GM04504 (cell line): ENCODE measurements at regions not wholly inside any gene's neighbourhood (a gene's known extent, or its start where the extent isn't known, plus 50 kb on each side); places are given as distances from the start of the nearest gene placed in this dataset.
"Not testable (repeated sequence)": the region's sequence is repeated elsewhere in the genome, so short reads cannot be mapped to it uniquely, and the experiment has no call there.

ENCODE experiments used
- DNase-seq: peaks from one replicate; pipeline ENCODE4 v3.0.0-alpha.2; 2012; ENCODE audit warnings: low read depth

DNA sequence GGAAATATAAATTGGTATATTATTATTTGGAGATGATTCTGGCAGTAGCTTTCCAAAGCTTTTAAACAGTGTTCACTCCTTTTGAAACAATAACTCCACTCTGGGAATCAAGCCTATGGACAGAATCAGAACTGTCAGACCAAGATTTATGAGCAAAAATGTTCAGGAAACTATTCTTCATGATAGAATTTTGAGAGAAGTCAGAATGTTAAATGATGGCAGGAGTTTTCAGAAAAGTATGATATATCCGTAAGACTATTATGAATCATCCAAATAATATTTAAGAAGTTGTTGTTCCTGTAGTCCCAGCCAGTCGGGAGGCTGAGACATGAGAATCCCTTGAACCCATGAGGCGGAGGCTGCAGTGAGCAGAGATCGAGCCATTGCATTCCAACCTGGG lies 50.5 kb upstream of the ADGRG2 start:
- no peak for DNase-seq

DNA sequence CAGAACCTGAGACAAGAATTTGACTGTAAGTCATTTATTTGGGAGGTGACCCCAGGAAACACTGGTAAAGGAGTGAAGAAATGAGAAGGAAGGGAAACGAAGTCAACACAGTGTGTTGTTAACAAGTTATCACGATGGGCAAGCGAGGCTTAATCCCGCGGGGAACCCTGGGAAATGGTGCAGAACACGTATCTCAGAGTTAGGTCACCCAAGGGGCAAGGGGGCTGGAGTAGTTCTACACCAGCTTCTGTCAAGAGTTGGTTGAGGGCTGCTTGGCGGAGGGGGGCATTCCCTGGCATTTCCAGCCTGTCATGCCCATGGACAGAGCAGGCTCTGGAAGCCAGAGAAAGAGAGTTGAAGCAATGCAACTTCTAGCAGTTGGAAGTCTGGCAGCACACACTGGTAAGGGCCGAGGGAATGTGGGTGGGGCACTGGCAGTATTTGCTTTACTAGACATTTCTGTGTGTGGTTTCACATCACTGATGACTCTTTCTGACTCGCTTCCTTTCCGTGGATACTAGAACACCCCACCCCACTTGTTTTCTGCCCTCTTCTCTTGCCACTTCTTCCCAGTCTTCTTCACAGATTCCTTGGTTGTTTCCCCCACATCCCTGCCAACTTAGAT lies 52.2 kb upstream of the ADGRG2 start:
- peak; percentile 10 for DNase-seq

DNA sequence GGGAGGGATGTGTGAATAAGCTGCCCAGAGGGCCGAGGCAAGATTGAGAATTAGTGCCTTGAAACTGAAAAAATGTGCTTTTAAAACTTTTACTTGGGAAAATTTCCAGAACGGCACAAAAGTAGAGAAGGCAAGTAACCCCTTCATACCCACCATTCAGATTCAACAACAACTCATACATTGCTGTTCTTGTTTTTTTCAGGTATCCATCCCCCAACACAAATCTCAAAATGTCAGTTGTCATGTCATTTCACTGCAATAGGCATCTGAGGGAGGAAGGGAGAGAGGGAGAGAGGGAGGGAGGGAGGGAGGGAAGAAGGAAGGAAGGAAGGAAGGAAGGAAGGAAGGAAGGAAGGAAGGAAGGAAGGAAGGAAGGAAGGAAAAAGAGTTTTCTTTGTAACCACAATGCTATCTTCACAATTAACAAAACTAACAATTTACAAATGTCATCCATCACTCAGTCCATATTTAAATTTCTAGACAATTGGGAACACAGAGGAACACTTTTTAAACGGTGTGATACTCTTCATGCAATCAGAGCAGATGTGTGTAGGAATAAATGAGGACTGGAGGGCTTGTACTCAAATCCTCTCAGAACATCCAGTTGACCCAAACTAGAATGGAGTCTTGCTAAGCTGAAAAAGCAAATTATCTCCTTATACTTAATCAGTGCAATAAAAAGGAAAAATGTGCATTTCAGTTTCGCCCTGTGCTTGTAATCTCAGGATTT lies 54.8 kb upstream of the ADGRG2 start:
- DNase-seq, result no peak

DNA sequence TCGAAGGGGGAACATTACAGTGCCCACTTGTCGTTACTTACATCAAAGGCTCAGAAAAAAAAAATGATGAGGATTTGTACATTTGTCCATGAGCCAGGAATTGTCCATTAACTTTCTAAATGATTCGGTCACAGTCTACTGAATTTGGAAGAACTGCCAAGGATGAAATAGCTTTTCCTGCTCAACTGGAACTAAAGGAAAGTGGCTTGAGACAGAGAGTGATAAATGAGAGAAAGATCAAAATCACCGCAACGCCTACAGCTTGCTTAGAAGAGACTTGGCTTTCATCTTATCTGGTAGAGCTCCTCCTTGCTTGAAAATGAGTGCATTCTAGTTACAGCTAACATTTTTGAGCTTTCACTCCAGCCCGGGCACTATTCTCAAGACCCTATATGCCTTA lies 55.5 kb upstream of the ADGRG2 start:
- no peak for DNase-seq

DNA sequence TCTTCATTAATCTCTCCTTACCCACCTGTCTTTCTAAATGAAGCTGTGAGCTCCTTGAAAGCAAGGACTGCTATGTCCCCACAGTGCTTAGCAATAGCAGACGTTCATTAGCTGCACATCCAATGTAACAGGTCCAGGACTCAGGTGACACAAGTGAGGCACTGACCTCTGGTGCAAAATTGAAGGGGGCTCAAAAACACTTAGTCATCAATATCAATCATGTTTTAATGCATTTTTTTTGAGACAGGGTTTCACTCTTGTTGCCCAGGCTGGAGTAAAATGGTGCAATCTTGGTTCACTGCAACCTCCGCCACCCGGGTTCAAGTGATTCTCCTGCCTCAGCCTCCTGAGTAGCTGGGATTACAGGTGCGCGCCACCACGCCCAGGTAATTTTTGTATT lies 56.1 kb upstream of the ADGRG2 start:
- DNase-seq, result no peak

DNA sequence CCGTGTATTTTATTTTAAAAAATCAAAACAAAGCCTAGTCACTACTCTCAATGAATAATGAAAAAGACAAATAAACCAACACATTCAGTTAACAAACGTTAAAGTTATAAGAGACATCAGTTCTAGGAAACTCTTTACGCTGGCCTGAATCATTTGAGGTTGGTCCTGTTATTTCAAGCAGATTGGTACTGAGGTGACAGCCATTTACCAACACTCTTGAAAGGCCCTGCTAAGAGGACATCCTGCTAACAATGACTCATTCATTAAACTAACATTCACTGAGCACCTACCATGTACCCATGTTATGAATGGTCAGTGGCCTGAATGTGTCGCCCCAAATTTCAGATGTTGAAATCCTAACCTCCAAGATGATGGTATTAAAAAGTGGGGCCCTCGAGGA lies 57.1 kb upstream of the ADGRG2 start:
- DNase-seq, result no peak

DNA sequence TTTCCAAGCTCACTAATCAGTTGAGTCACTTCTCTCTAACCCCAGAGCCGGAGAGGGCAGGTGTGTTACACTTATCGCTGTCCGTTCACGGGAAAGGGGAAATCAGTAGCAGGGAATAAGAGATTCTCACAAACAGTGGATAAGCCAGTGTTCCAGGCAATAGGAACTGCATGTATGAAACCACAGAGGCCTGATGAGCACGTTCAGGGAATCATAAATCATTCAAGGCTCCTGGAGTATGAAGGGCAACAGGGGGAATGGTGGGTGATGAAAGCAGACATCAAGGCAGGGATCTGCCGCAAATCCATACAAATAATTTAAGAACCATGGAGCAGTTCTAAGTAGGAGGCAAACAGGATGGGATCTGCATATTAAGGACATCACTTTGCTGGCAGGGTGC lies 59.1 kb upstream of the ADGRG2 start:
- no peak for DNase-seq

DNA sequence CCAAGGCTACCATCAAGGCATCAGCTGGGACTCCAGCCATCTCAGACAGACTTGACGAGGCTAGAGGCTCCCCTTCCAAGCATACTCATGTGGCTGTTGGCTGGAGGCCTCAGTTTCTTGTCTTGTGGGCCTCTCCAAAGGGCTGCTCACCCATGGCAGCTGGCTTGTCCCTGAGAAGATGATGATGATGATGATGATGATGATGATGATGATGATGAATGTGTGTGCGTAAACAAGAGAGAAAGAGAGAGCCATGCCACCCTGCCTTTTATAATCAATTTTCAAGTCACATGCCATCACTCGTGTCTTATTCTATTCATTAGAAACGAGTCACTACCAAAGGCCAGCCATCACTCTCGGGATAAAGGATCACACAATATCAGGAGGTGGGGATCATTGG lies 60.5 kb upstream of the ADGRG2 start:
- DNase-seq, result no peak

DNA sequence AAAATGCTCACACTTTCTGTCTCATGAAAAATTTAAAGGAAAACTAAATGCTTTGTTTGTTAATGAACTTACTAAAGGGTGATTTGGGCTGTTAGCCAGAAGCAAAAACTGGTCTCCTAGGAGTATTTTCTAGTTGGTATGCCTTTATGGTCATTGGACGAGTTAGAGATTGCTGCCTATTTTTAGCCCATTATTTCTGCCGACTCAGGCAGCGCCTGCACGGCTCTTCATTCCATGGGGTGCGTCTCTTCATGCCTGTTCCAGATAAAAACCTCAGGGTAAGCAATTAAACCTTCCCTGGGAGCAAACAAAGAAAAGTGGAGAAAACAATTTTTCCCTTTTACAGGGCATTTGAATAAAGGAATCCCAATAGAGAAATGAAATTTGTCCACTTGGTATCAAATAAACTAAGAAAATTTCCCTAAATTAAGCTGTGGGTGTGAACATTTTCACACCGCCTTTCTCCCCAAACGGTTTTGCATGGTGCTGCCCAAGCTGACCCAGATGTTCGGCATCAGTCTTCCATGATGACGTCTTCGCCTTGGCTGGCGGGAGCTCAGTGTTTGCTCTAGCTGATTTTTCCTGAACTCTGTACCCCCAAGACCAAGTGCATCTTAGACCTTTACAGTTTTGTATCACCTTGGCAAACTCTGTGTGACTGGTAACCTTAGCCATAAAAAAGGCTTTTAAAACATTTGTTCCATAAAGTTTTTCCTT lies 61.7 kb upstream of the ADGRG2 start:
- DNase-seq, result no peak

DNA sequence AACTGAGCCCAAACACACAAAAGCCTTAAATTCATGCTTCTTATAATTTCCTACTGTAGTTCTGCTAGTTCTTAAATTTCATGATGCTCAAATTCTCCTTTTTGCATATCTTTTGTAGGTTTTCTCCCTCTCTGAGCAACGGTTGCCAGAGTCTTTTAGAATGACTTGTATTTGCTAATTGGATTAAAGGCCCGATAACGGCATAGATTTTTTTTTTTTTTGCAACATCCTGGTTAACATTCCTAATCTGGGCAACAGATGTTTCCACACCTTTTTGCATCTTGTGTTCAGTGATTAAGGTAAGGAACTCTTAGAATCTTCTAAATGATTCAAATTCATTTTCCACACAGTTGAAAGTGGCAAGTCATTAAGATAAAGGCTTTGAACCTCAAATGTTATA lies 66.3 kb upstream of the ADGRG2 start:
- no peak for DNase-seq

DNA sequence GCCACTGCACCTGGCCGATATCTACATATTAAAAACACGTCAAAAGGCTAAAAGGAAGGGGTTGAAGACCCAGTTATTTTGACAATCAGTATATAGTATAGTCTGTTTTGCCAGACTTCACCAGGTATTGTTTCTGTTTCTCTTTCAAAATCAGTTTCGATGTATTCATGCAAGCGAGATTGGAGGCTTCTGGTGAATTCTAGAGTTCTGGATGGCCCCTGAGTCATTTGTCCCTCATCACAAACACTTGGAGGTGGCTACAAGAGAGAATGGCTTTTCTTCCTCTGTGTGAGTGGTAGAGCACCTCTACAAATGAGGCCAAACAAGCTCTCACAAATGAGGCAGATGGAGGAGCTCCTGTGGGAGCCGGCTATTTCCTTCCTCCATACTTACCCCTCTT lies 68.6 kb upstream of the ADGRG2 start:
- DNase-seq, result no peak

DNA sequence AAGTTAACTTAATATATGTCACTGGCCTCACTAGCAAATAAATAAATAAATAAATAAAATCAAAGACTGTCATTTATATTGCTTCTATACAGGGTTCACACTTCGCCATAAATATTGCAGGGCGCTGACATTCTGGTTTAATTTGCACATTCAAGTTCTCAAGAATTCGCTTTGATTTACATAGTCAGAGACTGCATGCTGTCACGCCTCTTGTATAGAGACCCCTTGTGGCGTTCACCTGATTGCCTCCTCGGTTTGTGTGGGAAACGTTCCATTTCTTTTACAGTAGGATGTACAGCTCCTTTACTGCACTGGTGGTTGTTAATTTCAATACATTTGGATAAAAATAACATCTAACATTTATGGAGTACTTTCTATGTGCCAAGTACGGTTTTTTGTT lies 71.3 kb upstream of the ADGRG2 start:
- DNase-seq, result no peak

DNA sequence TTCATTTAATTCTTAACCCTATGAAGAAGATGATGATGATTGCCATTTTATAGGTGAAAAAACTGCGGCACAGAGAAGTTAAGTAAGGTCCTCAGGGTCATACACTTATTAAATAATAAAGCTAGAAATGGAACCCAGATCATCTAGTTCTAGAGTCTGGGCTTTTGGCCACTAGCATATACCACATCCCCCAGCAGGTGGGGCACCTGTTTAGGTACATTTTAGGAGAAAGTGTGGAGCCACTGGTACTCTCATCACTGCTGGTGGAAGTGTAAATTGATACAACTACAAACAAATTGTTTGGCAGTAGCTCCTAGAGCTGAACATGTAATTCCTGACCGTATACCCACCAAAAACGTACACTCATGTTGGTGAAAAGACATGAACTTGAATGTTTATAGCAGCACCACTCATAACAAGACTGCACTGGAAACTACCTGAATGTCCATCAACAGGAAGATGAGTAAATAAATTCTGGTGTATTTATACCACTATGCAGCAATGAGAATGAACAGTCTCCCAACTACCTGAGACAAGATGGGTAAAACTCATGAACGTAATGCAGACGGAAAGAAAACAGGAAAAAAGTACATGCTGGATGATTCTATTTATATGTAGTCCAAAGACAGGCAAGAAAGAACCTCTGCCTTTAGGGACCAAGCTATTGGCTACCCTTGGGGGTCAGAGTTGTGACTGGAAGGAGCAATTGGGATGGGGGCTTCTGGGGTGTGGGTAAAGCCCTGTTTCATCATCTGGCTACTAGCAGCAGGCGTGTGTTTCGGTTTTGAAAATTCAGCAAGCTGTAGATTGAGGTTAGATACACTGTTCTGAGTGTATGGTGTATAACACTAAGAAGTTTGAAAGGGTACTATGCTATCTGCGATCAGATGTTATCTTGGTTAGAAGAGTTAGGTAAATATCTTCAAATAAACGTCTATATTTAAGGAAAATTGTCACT lies 72.3 kb upstream of the ADGRG2 start:
- DNase-seq, result no peak

DNA sequence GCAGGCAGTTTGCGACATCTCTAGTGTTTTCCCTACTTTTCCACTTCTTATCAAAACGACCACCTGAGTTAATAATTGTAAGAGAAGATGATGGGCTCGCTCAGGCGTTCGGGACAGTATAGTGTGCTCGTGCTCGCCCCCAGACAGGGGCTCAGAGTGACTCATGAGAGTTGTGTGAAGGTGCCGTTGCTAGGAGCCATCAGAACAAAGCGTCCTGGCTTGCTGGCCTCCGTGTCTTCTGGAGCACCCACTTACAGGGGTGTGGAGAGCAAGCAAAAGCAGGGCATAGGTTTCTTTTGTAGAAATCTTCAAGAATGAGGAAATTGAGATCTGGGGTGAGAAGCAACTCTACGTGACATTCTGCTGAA lies 73.0 kb upstream of the ADGRG2 start:
- no peak for DNase-seq

DNA sequence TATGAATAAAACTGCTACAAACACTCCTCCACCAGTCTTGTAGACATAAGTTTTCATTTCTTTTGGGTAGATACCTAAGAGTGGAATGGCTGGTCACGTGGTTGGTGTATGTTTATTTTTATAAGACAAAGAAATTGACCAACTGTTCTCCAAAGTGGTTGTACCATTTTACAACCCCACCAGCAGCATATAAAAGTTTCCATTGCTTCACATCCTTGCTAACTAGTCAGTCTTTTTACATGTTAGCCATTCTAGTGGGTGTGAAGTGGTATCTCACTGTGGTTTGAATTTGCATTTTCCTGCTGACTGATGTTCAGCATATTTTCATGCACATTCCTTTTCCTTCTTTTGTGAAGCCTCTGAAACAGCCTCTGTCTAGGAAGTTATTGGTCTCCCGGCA lies 76.2 kb upstream of the ADGRG2 start:
- DNase-seq, result no peak

DNA sequence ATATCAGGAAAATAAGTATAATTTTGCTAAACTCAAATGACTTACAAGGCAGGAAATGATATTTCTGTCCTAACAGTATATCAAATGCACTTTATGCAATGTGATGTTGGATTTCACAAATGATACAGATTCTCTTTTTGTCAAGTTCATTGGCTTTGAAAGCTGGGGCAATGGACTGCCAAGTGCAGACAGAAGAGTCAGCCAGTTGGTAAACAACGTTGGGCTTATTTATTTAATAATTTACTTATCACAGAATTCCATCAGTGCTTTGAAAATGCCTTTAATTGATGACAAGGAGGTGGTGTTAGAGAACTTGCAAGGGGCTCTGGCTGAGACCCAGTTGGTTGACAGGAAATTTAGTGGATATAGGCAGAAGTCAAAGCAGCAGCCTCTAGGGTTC lies 79.9 kb upstream of the ADGRG2 start:
- DNase-seq, result no peak

DNA sequence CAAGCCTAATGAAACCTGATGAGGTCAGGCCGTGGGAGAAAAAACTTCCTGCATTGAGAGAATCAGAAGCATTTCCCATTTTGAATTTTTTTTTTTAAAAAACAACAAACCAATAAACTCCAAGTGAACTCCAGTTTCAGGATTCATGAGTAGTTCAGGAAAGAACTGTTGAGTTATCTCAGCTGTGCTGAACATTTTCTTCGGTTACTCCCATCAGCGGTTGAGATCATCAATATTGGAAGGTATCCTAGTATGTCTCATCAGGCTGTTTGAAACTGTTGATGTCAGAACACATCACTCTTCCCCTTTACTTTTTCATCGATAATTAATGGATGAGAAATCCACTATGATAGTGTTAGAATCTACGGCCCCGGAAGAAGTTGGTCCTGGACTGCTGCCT lies 82.4 kb upstream of the ADGRG2 start:
- no peak for DNase-seq

DNA sequence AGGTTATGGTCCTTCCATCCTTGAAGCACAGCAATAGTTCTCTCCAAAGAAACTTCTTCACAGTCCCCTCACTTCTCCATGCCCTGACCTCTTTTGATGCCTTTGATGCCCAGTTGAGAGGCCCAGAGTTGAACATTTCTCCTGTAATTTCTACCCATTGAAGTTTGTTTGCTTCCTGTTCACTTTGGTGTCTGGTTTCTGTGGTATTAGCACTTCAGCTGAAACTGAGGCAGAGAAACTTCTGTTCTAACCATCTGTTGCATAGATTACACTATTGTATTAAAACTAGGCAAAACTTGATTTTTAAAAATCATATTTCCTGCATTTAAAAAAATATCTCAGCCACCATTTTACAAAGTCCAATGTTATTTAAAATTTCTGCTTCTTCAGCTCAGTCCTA lies 89.8 kb upstream of the ADGRG2 start:
- no peak for DNase-seq

DNA sequence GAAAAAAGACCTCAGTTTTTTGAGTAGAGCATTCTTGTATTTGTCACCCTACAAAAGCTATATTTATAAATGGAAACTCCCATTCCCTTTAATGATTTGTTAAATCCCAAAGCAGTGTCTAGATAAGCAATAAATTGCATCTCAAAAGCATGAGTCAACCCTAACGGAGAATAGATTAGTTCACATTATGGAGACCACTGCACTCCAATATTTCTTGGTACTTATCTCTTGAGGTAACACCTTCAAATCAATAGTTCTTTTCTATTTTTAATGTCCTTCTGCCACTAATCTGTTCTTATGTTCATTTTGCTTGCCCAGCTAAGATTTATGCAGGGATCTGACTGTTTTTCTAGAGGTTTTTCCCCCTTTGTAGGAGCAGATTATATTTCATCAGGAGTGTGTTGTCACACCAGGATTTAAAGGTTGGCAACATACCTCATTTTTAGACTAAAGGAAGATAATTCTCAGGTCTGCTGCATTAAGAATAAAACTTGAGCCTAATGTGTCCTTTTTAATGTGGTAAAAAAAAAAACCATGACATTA lies 91.4 kb upstream of the ADGRG2 start:
- no peak for DNase-seq

DNA sequence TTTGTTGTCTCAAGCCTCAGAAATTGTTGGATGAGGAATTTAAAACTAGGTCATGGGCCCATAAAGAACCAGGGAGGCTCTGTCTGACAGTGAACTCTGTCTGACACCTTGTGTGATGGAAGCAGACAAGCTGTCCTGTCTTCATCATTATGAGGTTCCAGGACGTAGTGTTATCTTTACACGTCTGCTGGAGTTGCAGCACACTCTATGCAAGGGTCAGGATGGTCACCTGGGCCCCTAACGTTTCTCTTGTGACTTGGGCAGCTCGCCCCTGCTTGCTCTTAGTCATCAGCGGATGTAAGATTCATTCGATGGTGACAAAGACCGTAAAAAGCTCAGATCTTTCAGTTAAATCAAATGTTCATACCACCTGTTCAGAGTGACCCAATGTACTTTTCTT lies 92.0 kb upstream of the ADGRG2 start:
- no peak for DNase-seq

DNA sequence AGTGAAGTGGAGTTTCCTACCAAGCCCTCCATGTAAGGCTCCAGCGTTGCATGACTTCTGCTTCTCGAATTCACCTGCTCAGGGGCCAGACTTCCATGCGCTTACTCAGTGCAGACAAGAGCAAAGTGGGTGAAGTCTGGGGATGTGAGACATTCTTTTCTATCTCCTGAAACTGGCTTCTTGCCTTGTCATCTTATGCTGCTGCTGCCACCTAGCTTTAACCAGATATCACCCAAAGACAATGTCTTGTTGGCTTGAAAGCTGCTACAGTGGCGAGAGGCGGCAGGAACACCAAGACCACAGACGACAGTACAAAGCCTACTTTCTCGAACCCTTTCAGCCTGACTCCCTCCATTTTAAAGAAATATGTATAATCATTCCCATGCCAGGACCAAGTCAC lies 103.6 kb upstream of the ADGRG2 start:
- DNase-seq, result no peak

DNA sequence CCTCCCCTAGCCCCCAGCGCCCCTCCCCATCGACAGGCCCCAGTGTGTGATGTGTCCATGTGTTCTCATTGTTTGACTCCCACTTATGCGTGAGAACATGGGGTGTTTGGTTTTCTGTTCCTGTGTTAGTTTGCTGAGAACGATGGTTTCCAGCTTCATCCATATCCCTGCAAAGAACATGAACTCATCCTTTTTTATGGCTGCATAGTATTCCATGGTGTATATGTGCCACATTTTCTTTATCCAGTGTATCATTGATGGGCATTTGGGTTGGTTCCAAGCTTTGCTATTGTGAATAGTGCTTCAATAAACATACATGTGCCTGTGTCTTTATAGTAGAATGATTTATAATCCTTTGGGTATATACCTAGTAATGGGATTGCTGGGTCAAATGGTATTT lies 107.6 kb upstream of the ADGRG2 start:
- DNase-seq, result not testable (repeated sequence)
